IMR-90 (cell line): ENCODE measurements at regions not wholly inside any gene's neighbourhood (a gene's known extent, or its start where the extent isn't known, plus 50 kb on each side); places are given as distances from the start of the nearest gene placed in this dataset.

Experiments
- ATAC-seq: fragments of 200-7000 bp; cut with Tn5 transposase; 2 replicates; pipeline ENCODE4 v1.9.1; 2020; ENCODE audit warnings: low read depth, mild to moderate bottlenecking, moderate library complexity
- BruUV-seq: library from RNA; stranded (reverse); fragments of 400-500 nt; replicated peaks from 2 replicates; lab custom pipeline; 2021; lab: Mats Ljungman, UMichigan
- CTCF ChIA-PET: fragments of 300-600 bp; formaldehyde crosslinking; extraction: SDS; loops from one replicate; lab custom pipeline; 2021; ENCODE audit warnings: antibody characterized with exemption; lab: Yijun Ruan, JAX
- POLR2A ChIA-PET: fragments of 300-600 bp; sonication (Branson Sonifier 250); formaldehyde crosslinking; loops from one replicate; lab custom pipeline; 2022; ENCODE audit warnings: antibody characterized with exemption; ENCODE audit not compliant: unreplicated experiment; lab: Charles Lee
- DNase-seq: peaks from one replicate; pipeline ENCODE4 v3.0.0; 2013
- H2AFZ ChIP-seq: replicated peaks from 2 replicates; pipeline ENCODE3; 2013; ENCODE audit warnings: low read length, mild to moderate bottlenecking; ENCODE audit not compliant: poor library complexity
- H2AK5ac ChIP-seq: 2 replicates; pipeline ENCODE4 v1.6.1; 2013; ENCODE audit warnings: low read depth, low read length, inconsistent platforms
- H2AK9ac ChIP-seq: replicated peaks from 2 replicates; pipeline ENCODE3; 2013; ENCODE audit warnings: mild to moderate bottlenecking, low read depth, low read length, moderate library complexity; ENCODE audit not compliant: poor library complexity
- H2BK120ac ChIP-seq: 2 replicates; pipeline ENCODE4 v1.6.1; 2013; ENCODE audit warnings: low read depth, low read length, inconsistent platforms
- H2BK15ac ChIP-seq: 3 replicates; pipeline ENCODE4 v1.6.1; 2013; ENCODE audit warnings: low read depth, low read length, inconsistent platforms
- H2BK20ac ChIP-seq: 2 replicates; pipeline ENCODE4 v1.6.1; 2013; ENCODE audit warnings: low read depth, mild to moderate bottlenecking, inconsistent platforms, low read length, moderate library complexity
- H2BK5ac ChIP-seq: 2 replicates; pipeline ENCODE4 v1.6.1; 2013; ENCODE audit warnings: mild to moderate bottlenecking, low read depth, low read length, inconsistent platforms; ENCODE audit not compliant: poor library complexity, severe bottlenecking
- H3K14ac ChIP-seq: replicated peaks from 2 replicates; pipeline ENCODE4 v1.6.1; 2013; ENCODE audit warnings: low read depth, low read length, inconsistent platforms
- H3K18ac ChIP-seq: 2 replicates; pipeline ENCODE4 v1.6.1; 2013; ENCODE audit warnings: low read depth, low read length, control low read depth
- H3K23ac ChIP-seq: 2 replicates; pipeline ENCODE4 v1.6.1; 2013; ENCODE audit warnings: low read depth, low read length, inconsistent platforms
- H3K27ac ChIP-seq: 2 replicates; pipeline ENCODE4 v1.5.1; 2013; ENCODE audit warnings: mild to moderate bottlenecking, control low read depth, low read length; ENCODE audit not compliant: insufficient read depth
- H3K27me3 ChIP-seq: 2 replicates; pipeline ENCODE4 v1.6.1; 2013; ENCODE audit warnings: low read length; ENCODE audit not compliant: control insufficient read depth, insufficient read depth
- H3K36me3 ChIP-seq: 2 replicates; pipeline ENCODE4 v1.6.1; 2013; ENCODE audit warnings: low read length, mixed read lengths; ENCODE audit not compliant: control insufficient read depth, insufficient read depth
- H3K4ac ChIP-seq: 2 replicates; pipeline ENCODE4 v1.6.1; 2013; ENCODE audit warnings: low read depth, low read length, inconsistent platforms
- H3K4me1 ChIP-seq: 2 replicates; pipeline ENCODE4 v1.6.1; 2013; ENCODE audit warnings: low read length, mixed read lengths; ENCODE audit not compliant: control insufficient read depth, insufficient read depth
- H3K4me2 ChIP-seq: 2 replicates; pipeline ENCODE4 v1.6.1; 2013; ENCODE audit warnings: low read depth, mild to moderate bottlenecking, control low read depth, low read length, moderate library complexity
- H3K4me3 ChIP-seq: 2 replicates; pipeline ENCODE4 v1.5.1; 2013; ENCODE audit warnings: low read depth, mild to moderate bottlenecking, control low read depth, low read length, moderate library complexity; ENCODE audit not compliant: insufficient read depth
- H3K56ac ChIP-seq: 2 replicates; pipeline ENCODE4 v1.6.1; 2013; ENCODE audit warnings: low read length, inconsistent platforms; ENCODE audit not compliant: insufficient read depth; ENCODE audit errors: extremely low read depth
- H3K79me1 ChIP-seq, 2 experiments: 2 replicates each; pipeline ENCODE4 v1.6.1; 2013; ENCODE audit warnings: low read length in 2 of 2, inconsistent platforms in 1 of 2, low read depth in 1 of 2
- H3K9ac ChIP-seq: 2 replicates; pipeline ENCODE4 v1.6.1; 2013; ENCODE audit warnings: low read depth, low read length, control low read depth
- H3K9me1 ChIP-seq: 2 replicates; pipeline ENCODE4 v1.6.1; 2013; ENCODE audit warnings: low read length, inconsistent platforms; ENCODE audit not compliant: insufficient read depth
- H3K9me3 ChIP-seq: 2 replicates; pipeline ENCODE4 v1.6.1; 2013; ENCODE audit warnings: low read length; ENCODE audit not compliant: control insufficient read depth, insufficient read depth
- H4K20me1 ChIP-seq: 2 replicates; pipeline ENCODE4 v1.6.1; 2013; ENCODE audit warnings: low read length, inconsistent platforms; ENCODE audit not compliant: insufficient read depth
- H4K5ac ChIP-seq: 2 replicates; pipeline ENCODE4 v1.6.1; 2013; ENCODE audit warnings: mild to moderate bottlenecking, low read depth, low read length, control low read depth
- H4K8ac ChIP-seq, 2 experiments: 2 replicates each; pipeline ENCODE4 v1.6.1; 2013; ENCODE audit warnings: low read depth in 2 of 2, low read length in 2 of 2, control low read depth in 1 of 2, inconsistent platforms in 1 of 2
- H4K91ac ChIP-seq: 2 replicates; pipeline ENCODE4 v1.6.1; 2013; ENCODE audit warnings: low read depth, low read length, inconsistent platforms; ENCODE audit not compliant: insufficient read depth
- BHLHE40 ChIP-seq: fragments of 150-350 bp; IDR thresholded peaks from 2 replicates; pipeline ENCODE4 v1.6.1; 2016; ENCODE audit warnings: mild to moderate bottlenecking, low read depth, low read length
- CEBPB ChIP-seq: IDR thresholded peaks from 2 replicates; pipeline ENCODE4 v1.6.1; 2012; ENCODE audit warnings: low read depth, low read length, improper control_type of control experiment
- CHD1 ChIP-seq: IDR thresholded peaks from 2 replicates; pipeline ENCODE4 v1.6.1; 2012; ENCODE audit warnings: low read depth, low read length, improper control_type of control experiment
- MAFK ChIP-seq: IDR thresholded peaks from 2 replicates; pipeline ENCODE4 v1.6.1; 2012; ENCODE audit warnings: low read depth, low read length, improper control_type of control experiment
- MXI1 ChIP-seq: IDR thresholded peaks from 2 replicates; pipeline ENCODE4 v1.6.1; 2012; ENCODE audit warnings: low read depth, mild to moderate bottlenecking, low read length, moderate library complexity, borderline replicate concordance
- NFE2L2 ChIP-seq: fragments of 150-350 bp; IDR thresholded peaks from 2 replicates; pipeline ENCODE4 v1.6.1; 2016; ENCODE audit warnings: low read depth, mild to moderate bottlenecking, low read length
- POLR2A ChIP-seq: IDR thresholded peaks from 2 replicates; pipeline ENCODE4 v1.6.1; 2012; ENCODE audit warnings: mild to moderate bottlenecking, low read depth, low read length
- RAD21 ChIP-seq: IDR thresholded peaks from 2 replicates; pipeline ENCODE4 v1.6.1; 2012; ENCODE audit warnings: low read length, improper control_type of control experiment
- RCOR1 ChIP-seq: IDR thresholded peaks from 2 replicates; pipeline ENCODE4 v1.6.1; 2012; ENCODE audit warnings: mild to moderate bottlenecking, low read length, improper control_type of control experiment; ENCODE audit not compliant: insufficient replicate concordance
- RFX5 ChIP-seq: IDR thresholded peaks from 2 replicates; pipeline ENCODE4 v1.8.0; 2012; ENCODE audit warnings: low read depth, mild to moderate bottlenecking, low read length, moderate library complexity
- SMC3 ChIP-seq: fragments of 150-350 bp; IDR thresholded peaks from 2 replicates; pipeline ENCODE4 v1.6.1; 2016; ENCODE audit warnings: low read depth, mild to moderate bottlenecking, antibody characterized with exemption, low read length, moderate library complexity
- WGBS, 2 experiments: methylation state at CpG; one replicate each; pipeline versions ENCODE4 v1.1.5 to v1.1.7; 2013; ENCODE audit warnings: missing lambda C conversion rate in 2 of 2; ENCODE audit not compliant: insufficient read length in 1 of 2; ENCODE audit errors: extremely low coverage in 2 of 2; 5-methylcytosine and 5-hydroxymethylcytosine counted together
- dilution Hi-C: fragments of 300-500 bp; cut with HindIII; formaldehyde crosslinking; loops from one replicate; pipeline ENCODE4 v1.14.3; 2018; ENCODE audit warnings: low sequenced_read_pairs; ENCODE audit not compliant: unreplicated experiment
- in situ Hi-C: fragments of 300-500 bp; cut with MboI; formaldehyde crosslinking; loops from 3 replicates; pipeline ENCODE4 v1.14.3; 2019; ENCODE audit warnings: low sequenced_read_pairs, inconsistent platforms, mixed read lengths
- intact Hi-C: fragments of 100-400 bp; cut with micrococcal nuclease; formaldehyde crosslinking; loops from 2 replicates; pipeline ENCODE4 v1.10.0; 2022
- TF ChIP-seq, protein P1 (sequence below): fragments of 150-350 bp; IDR thresholded peaks from 2 replicates; pipeline ENCODE4 v1.6.1; 2016; ENCODE audit warnings: low read depth, mild to moderate bottlenecking, low read length, moderate library complexity, borderline replicate concordance

DNA sequence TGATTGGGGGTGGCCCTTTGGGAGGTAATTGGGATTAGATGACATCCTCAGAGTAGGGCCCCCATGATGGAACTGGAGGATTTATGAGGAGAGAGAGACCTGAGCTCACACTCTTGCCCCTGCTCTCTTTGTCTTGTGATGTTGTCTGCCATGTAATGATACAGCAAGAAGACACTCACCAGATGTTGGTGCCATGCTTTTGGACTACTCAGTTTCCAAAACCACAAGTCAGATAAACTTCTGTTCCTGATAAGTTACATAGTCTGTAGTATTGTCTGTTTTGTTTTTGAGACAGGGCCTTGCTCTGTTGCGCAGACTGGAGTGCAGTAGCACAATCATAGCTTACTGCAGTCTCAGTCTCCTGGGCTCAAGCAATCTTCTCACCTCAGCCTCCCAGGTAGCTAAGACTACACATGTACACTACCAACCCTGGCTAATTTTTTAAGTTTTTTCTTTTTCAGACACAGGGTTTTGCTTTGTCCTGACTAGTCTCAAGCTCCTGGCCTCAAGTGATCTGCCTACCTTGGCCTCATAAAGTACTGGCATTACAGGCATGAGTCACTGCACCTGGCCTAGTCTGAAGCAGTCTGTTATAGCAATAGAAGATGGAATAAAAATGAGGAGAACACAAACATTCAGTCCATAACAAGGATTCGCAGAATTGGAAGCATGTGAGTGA is 115.0 kb upstream of the GALNT2 start:
- Histone ChIP-seq H4K5ac (no peak overlapping the region), H4K91ac (no peak overlapping the region), H3K9ac (no peak overlapping the region), H4K8ac (no peak overlapping the region), H3K79me1 (no peaks in the 10 kb centered on the region), H2AK9ac (no peak overlapping the region), H3K9me3 (no peaks in the 10 kb centered on the region), H3K36me3 (no peaks in the 10 kb centered on the region), H3K14ac (no peak overlapping the region), H3K56ac (no peak overlapping the region), H3K27me3 (no peaks in the 10 kb centered on the region), H2BK20ac (no peak overlapping the region), H2AK5ac (no peak overlapping the region), H3K27ac (no peak overlapping the region), H3K18ac (no peak overlapping the region), H3K9me1 (no peaks in the 10 kb centered on the region), H2BK120ac (no peak overlapping the region), H3K4ac (no peak overlapping the region), H3K4me1 (no peaks in the 10 kb centered on the region), H3K4me2 (no peak overlapping the region), H3K4me3 (no peak overlapping the region), H2BK15ac (no peak overlapping the region), H3K23ac (no peak overlapping the region), H2BK5ac (no peak overlapping the region), H4K20me1 (no peaks in the 10 kb centered on the region), H2AFZ (no peak overlapping the region)
- no peak for DNase-seq
- no CpG with 5 or more reads among the region's 2 CpGs for whole genome bisulfite sequencing, 2 experiments
- POLR2A ChIA-PET, result no interaction called here
- no peak for ATAC-seq
- CTCF ChIA-PET, result no interaction called here
- TF ChIP-seq, protein P1, sequence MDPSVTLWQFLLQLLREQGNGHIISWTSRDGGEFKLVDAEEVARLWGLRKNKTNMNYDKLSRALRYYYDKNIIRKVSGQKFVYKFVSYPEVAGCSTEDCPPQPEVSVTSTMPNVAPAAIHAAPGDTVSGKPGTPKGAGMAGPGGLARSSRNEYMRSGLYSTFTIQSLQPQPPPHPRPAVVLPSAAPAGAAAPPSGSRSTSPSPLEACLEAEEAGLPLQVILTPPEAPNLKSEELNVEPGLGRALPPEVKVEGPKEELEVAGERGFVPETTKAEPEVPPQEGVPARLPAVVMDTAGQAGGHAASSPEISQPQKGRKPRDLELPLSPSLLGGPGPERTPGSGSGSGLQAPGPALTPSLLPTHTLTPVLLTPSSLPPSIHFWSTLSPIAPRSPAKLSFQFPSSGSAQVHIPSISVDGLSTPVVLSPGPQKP, result no peak
- TF ChIP-seq MXI1, result no peak
- no peak for TF ChIP-seq POLR2A
- TF ChIP-seq SMC3, result no peak
- no peak for TF ChIP-seq CEBPB
- TF ChIP-seq RCOR1, result no peak
- TF ChIP-seq BHLHE40, result no peak
- TF ChIP-seq CHD1, result no peak
- no peak for TF ChIP-seq MAFK
- TF ChIP-seq NFE2L2, result no peak
- no peak for TF ChIP-seq RFX5
- no peak for TF ChIP-seq RAD21
- intact Hi-C loops, result no loop called here
- dilution Hi-C loops, result no loop called here
- in situ Hi-C loops, result no loop called here
- BruUV-seq, result no TSS peak
